ENCODE measurements at regions not wholly inside any gene's neighbourhood (a gene's known extent, or its start where the extent isn't known, plus 50 kb on each side); places are given as distances from the start of the nearest gene placed in this dataset.

- Histone ChIP-seq H3K4me3 (no peak overlapping the region), H2AFZ (no peak overlapping the region), H3K4me2 (no peak overlapping the region), H3K79me2 (replicated peaks; ENCODE audit: insufficient read depth) (no peaks in the 10 kb centered on the region), H3K27ac (ENCODE audit: low read depth) (no peak overlapping the region), H3K9me2 (ENCODE audit: insufficient read depth) (no peaks in the 10 kb centered on the region), H3K27me3 (ENCODE audit: insufficient read depth) (no peaks in the 10 kb centered on the region), H3K4me1 (ENCODE audit: insufficient read depth) (no peaks in the 10 kb centered on the region), H4K20me1 (replicated peaks; ENCODE audit: insufficient read depth) (no peaks in the 10 kb centered on the region), H3K36me3 (ENCODE audit: insufficient read depth) (no peaks in the 10 kb centered on the region), H3F3A (replicated peaks; ENCODE audit: low read depth) (no peaks in the 10 kb centered on the region)
- no peaks in the 10 kb centered on the region for H3K4me1 Mint-ChIP-seq
- no peak overlapping the region for H3K4me3 Mint-ChIP-seq
- H3K9me3 Mint-ChIP-seq = no peaks in the 10 kb centered on the region
- H3K27me3 Mint-ChIP-seq (ENCODE audit: insufficient read depth, low read depth, poor library complexity) = no peaks in the 10 kb centered on the region
- ATAC-seq = no peak
- DNase-seq (ENCODE audit: low spot score) = no peak
- TF ChIP-seq REST (IDR thresholded peaks at IDR 0.05; ENCODE audit: unreplicated experiment) (no peak), POLR2AphosphoS5 (IDR thresholded peaks at IDR 0.05; ENCODE audit: low read depth) (no peak), EZH2 (IDR thresholded peaks at IDR 0.05; ENCODE audit: low read depth, unreplicated experiment) (no peak), JUNB (IDR thresholded peaks at IDR 0.05; ENCODE audit: unreplicated experiment) (no peak), NANOG (IDR thresholded peaks at IDR 0.05; ENCODE audit: borderline replicate concordance) (no peak), ZNF331 (CRISPR knock-in tag; IDR thresholded peaks at IDR 0.05; ENCODE audit: low read depth) (no peak), CREB1 (CRISPR knock-in tag; IDR thresholded peaks at IDR 0.05; ENCODE audit: low read depth) (no peak), ZNF462 (CRISPR knock-in tag; IDR thresholded peaks at IDR 0.05) (no peak), STAT1 (IDR thresholded peaks at IDR 0.05; ENCODE audit: unreplicated experiment) (no peak), ZNF114 (CRISPR knock-in tag; IDR thresholded peaks at IDR 0.05) (no peak), EZH2phosphoT487 (IDR thresholded peaks at IDR 0.05; ENCODE audit: unreplicated experiment) (no peak), CTCF (conservative IDR thresholded peaks at IDR 0.05; ENCODE audit: low read depth in 2 of 2) (no peak)
- TF ChIP-seq, protein P1, sequence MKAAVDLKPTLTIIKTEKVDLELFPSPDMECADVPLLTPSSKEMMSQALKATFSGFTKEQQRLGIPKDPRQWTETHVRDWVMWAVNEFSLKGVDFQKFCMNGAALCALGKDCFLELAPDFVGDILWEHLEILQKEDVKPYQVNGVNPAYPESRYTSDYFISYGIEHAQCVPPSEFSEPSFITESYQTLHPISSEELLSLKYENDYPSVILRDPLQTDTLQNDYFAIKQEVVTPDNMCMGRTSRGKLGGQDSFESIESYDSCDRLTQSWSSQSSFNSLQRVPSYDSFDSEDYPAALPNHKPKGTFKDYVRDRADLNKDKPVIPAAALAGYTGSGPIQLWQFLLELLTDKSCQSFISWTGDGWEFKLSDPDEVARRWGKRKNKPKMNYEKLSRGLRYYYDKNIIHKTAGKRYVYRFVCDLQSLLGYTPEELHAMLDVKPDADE (IDR thresholded peaks at IDR 0.05) = no peak
- H3K36me3 Mint-ChIP-seq (ENCODE audit: low read depth) = no peaks in the 10 kb centered on the region
- no peak overlapping the region for H3K27ac Mint-ChIP-seq
Measured at GRCh38 chr5:87069311-87069710, 198.4 kb upstream of the RASA1 start.

Measured in GM23338 (cell line).